ENCODE measurements at regions not wholly inside any gene's neighbourhood (a gene's known extent, or its start where the extent isn't known, plus 50 kb on each side); places are given as distances from the start of the nearest gene placed in this dataset.

DNA sequence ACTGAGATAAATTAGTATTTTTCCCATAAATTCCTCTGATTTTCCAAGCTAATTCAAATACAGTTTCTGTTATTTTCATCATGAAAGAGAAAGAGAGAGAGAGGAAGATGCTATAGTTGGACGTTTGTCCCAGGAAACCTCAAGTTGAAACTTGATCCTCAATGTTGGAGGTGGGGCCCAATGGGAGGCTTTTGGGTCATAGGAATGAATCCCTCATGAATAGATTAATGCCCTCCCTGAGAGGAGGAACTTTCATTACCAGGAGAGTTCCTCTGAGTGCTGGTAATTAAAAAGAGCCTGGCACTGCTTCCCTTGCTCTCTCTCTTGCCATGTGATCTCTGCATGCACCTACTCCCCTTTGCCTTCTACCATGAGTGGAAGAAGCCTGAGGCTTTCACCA lies 189.9 kb upstream of the SMC2 start:
- Histone ChIP-seq H3K27me3 (ENCODE audit: control insufficient read depth in 2 of 2, insufficient read depth in 2 of 2, low read length in 2 of 2) (peaks cover 0 to 3% of the 10 kb centered on the region in 2 donors), H3K4me3 (ENCODE audit: low read length) (no peak overlapping the region), H3K36me3 (ENCODE audit: control insufficient read depth in 2 of 3, insufficient read depth in 3 of 3, low read length in 3 of 3) (no peaks in the 10 kb centered on the region), H3K9me3 (ENCODE audit: control insufficient read depth in 2 of 3, low read length in 3 of 3) (no peaks in the 10 kb centered on the region), H3K27ac (ENCODE audit: low read depth, low read length) (no peak overlapping the region), H3K4me1 (ENCODE audit: control insufficient read depth in 2 of 2, insufficient read depth in 2 of 2, low read length in 2 of 2) (no peaks in the 10 kb centered on the region)
- intact Hi-C loops (cut with micrococcal nuclease): no loop called here
- H3K27ac Mint-ChIP-seq: no peak overlapping the region
- DNase-seq (no peak), ATAC-seq (no peak)
- no peaks in the 10 kb centered on the region for H3K4me1 Mint-ChIP-seq
- H3K4me3 Mint-ChIP-seq: no peak overlapping the region
- ChIA-PET CTCF (no interaction called here), POLR2A (no interaction called here)
- H3K36me3 Mint-ChIP-seq: no peaks in the 10 kb centered on the region
- no peaks in the 10 kb centered on the region for H3K9me3 Mint-ChIP-seq
- H3K27me3 Mint-ChIP-seq: peaks cover 0 to 5% (median 3%) of the 10 kb centered on the region in 5 donors

DNA sequence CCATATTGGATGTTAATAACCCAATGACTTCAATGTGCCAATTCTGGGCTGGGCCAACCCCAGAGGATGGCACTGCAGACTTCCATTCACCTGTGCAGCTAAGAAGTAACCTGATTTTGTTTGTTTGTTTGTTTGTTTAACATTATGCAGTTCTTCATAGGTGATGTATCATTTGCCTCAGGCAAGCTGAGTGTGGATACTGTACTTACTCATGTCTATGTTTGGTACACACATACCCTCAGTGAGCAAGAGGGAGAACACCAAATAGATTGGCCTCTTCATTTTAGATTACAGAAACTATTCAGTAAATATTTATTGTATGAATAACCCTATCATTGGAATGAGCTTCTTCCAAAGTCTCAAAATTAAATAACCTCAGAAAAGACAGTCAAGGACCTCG lies 180.2 kb upstream of the SMC2 start:
- ATAC-seq (no peak), DNase-seq (no peak)
- H3K4me1 ChIP-seq (ENCODE audit: control insufficient read depth in 2 of 2, insufficient read depth in 2 of 2, low read length in 2 of 2): no peaks in the 10 kb centered on the region
- no peaks in the 10 kb centered on the region for H3K36me3 ChIP-seq (ENCODE audit: control insufficient read depth in 2 of 3, insufficient read depth in 3 of 3, low read length in 3 of 3)
- intact Hi-C loops (cut with micrococcal nuclease): no loop called here
- CTCF ChIA-PET: no interaction called here
- H3K27me3 ChIP-seq (ENCODE audit: control insufficient read depth in 2 of 2, insufficient read depth in 2 of 2, low read length in 2 of 2): no peaks in the 10 kb centered on the region
- H3K4me3 ChIP-seq (ENCODE audit: low read length): no peak overlapping the region
- Mint-ChIP-seq H3K27ac (no peak overlapping the region), H3K27me3 (peaks cover 0 to 10% (median under 1%) of the 10 kb centered on the region in 5 donors), H3K9me3 (peaks cover 0 to 2% (median 0%) of the 10 kb centered on the region in 11 donors), H3K36me3 (no peaks in the 10 kb centered on the region), H3K4me3 (no peak overlapping the region), H3K4me1 (no peaks in the 10 kb centered on the region)
- POLR2A ChIA-PET: no interaction called here
- H3K9me3 ChIP-seq (ENCODE audit: control insufficient read depth in 2 of 3, low read length in 3 of 3): no peaks in the 10 kb centered on the region
- H3K27ac ChIP-seq (ENCODE audit: low read depth, low read length): no peak overlapping the region

- intact Hi-C loops (cut with micrococcal nuclease): no loop called here
- no peak overlapping the region for H3K27ac Mint-ChIP-seq
- POLR2A ChIA-PET: no interaction called here
- DNase-seq (no peak), ATAC-seq (no peak)
- no peaks in the 10 kb centered on the region for H3K4me1 Mint-ChIP-seq
- Histone ChIP-seq H3K4me3 (ENCODE audit: low read length) (no peak overlapping the region), H3K27ac (ENCODE audit: low read depth, low read length) (no peak overlapping the region), H3K36me3 (ENCODE audit: control insufficient read depth in 2 of 3, insufficient read depth in 3 of 3, low read length in 3 of 3) (no peaks in the 10 kb centered on the region), H3K27me3 (ENCODE audit: control insufficient read depth in 2 of 2, insufficient read depth in 2 of 2, low read length in 2 of 2) (no peaks in the 10 kb centered on the region), H3K9me3 (ENCODE audit: control insufficient read depth in 2 of 3, low read length in 3 of 3) (no peaks in the 10 kb centered on the region), H3K4me1 (ENCODE audit: control insufficient read depth in 2 of 2, insufficient read depth in 2 of 2, low read length in 2 of 2) (no peaks in the 10 kb centered on the region)
- CTCF ChIA-PET: no interaction called here
- no peaks in the 10 kb centered on the region for H3K9me3 Mint-ChIP-seq
- H3K27me3 Mint-ChIP-seq: peaks cover 0 to 6% (median 0%) of the 10 kb centered on the region in 5 donors
- no peak overlapping the region for H3K4me3 Mint-ChIP-seq
- H3K36me3 Mint-ChIP-seq: no peaks in the 10 kb centered on the region
These were observed 174.4 kb upstream of the SMC2 start for GRCh38 chr9:103919605-103920209.

GRCh38 chr9:103928442-103928841 lies 165.7 kb upstream of the SMC2 start:
- CTCF ChIA-PET: no interaction called here
- H3K27ac Mint-ChIP-seq: no peak overlapping the region
- no peaks in the 10 kb centered on the region for H3K36me3 Mint-ChIP-seq
- no peak for ATAC-seq
- Histone ChIP-seq H3K4me1 (ENCODE audit: control insufficient read depth in 2 of 2, insufficient read depth in 2 of 2, low read length in 2 of 2) (no peaks in the 10 kb centered on the region), H3K9me3 (ENCODE audit: control insufficient read depth in 2 of 3, low read length in 3 of 3) (no peaks in the 10 kb centered on the region), H3K4me3 (ENCODE audit: low read length) (no peak overlapping the region), H3K27me3 (ENCODE audit: control insufficient read depth in 2 of 2, insufficient read depth in 2 of 2, low read length in 2 of 2) (no peaks in the 10 kb centered on the region), H3K36me3 (ENCODE audit: control insufficient read depth in 2 of 3, insufficient read depth in 3 of 3, low read length in 3 of 3) (no peaks in the 10 kb centered on the region), H3K27ac (ENCODE audit: low read depth, low read length) (no peak overlapping the region)
- H3K9me3 Mint-ChIP-seq: no peaks in the 10 kb centered on the region
- POLR2A ChIA-PET: no interaction called here
- H3K27me3 Mint-ChIP-seq: peaks cover 0 to 4% (median 0%) of the 10 kb centered on the region in 5 donors
- intact Hi-C loops (cut with micrococcal nuclease): no loop called here
- H3K4me1 Mint-ChIP-seq: no peaks in the 10 kb centered on the region
- H3K4me3 Mint-ChIP-seq: no peak overlapping the region
- DNase-seq: no peak

- POLR2A ChIA-PET: no interaction called here
These were observed 153.0 kb upstream of the SMC2 start for GRCh38 chr9:103941104-103941503.

DNA sequence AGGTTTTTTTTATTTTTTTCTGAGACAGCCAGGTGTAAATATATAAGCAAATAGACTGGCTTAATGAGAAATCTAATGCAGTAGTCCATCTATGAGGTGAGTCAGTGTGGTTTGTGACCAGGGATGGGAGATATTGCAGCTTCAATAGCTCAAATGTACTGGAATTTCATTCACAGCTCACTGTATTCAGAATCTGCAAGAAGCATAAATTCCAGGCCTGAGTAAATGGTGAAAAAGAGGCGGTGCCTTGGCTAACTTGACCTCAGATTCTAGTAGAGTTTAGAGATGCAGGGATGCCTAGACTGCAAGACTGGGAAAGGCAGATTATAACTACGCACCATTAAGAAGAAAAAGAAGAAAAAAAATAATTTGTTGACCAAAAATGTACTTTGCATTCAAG lies 151.9 kb upstream of the SMC2 start:
- no peaks in the 10 kb centered on the region for H3K27me3 ChIP-seq (ENCODE audit: control insufficient read depth in 2 of 2, insufficient read depth in 2 of 2, low read length in 2 of 2)
- no peaks in the 10 kb centered on the region for H3K4me1 ChIP-seq (ENCODE audit: control insufficient read depth in 2 of 2, insufficient read depth in 2 of 2, low read length in 2 of 2)
- intact Hi-C loops (cut with micrococcal nuclease): no loop called here
- no peak overlapping the region for H3K27ac ChIP-seq (ENCODE audit: low read depth, low read length)
- H3K4me3 Mint-ChIP-seq: no peak overlapping the region
- H3K36me3 ChIP-seq (ENCODE audit: control insufficient read depth in 2 of 3, insufficient read depth in 3 of 3, low read length in 3 of 3): no peaks in the 10 kb centered on the region
- no peak overlapping the region for H3K4me3 ChIP-seq (ENCODE audit: low read length)
- ATAC-seq (no peak), DNase-seq (no peak)
- H3K9me3 ChIP-seq (ENCODE audit: control insufficient read depth in 2 of 3, low read length in 3 of 3): no peaks in the 10 kb centered on the region
- H3K27ac Mint-ChIP-seq: no peak overlapping the region
- H3K27me3 Mint-ChIP-seq: peaks cover 0 to 12% (median 5%) of the 10 kb centered on the region in 5 donors
- no peaks in the 10 kb centered on the region for H3K36me3 Mint-ChIP-seq
- H3K9me3 Mint-ChIP-seq: peaks cover 0 to 3% (median 0%) of the 10 kb centered on the region in 11 donors
- CTCF ChIA-PET: no interaction called here
- POLR2A ChIA-PET: no interaction called here
- no peaks in the 10 kb centered on the region for H3K4me1 Mint-ChIP-seq

More at GRCh38 chr9:103941104-103941503, 153.0 kb upstream of the SMC2 start:
- H3K27me3 Mint-ChIP-seq: peaks cover 0 to 12% (median 5%) of the 10 kb centered on the region in 5 donors
- no peaks in the 10 kb centered on the region for H3K4me1 Mint-ChIP-seq
- no peak for ATAC-seq
- H3K4me3 Mint-ChIP-seq: no peak overlapping the region
- no peaks in the 10 kb centered on the region for H3K4me1 ChIP-seq (ENCODE audit: control insufficient read depth in 2 of 2, insufficient read depth in 2 of 2, low read length in 2 of 2)
- H3K4me3 ChIP-seq (ENCODE audit: low read length): no peak overlapping the region
- no peak for DNase-seq
- no peaks in the 10 kb centered on the region for H3K9me3 ChIP-seq (ENCODE audit: control insufficient read depth in 2 of 3, low read length in 3 of 3)
- H3K36me3 Mint-ChIP-seq: no peaks in the 10 kb centered on the region
- intact Hi-C loops (cut with micrococcal nuclease): no loop called here
- CTCF ChIA-PET: interaction anchor here (0.7 kb wide), 1 partner anchor 21 kb away, joined by 3 read pairs; no protein-coding TSS in a partner anchor
- no peak overlapping the region for H3K27ac ChIP-seq (ENCODE audit: low read depth, low read length)
- H3K36me3 ChIP-seq (ENCODE audit: control insufficient read depth in 2 of 3, insufficient read depth in 3 of 3, low read length in 3 of 3): no peaks in the 10 kb centered on the region
- no peaks in the 10 kb centered on the region for H3K27me3 ChIP-seq (ENCODE audit: control insufficient read depth in 2 of 2, insufficient read depth in 2 of 2, low read length in 2 of 2)
- peaks cover 0 to 3% (median 0%) of the 10 kb centered on the region in 11 donors for H3K9me3 Mint-ChIP-seq
- no peak overlapping the region for H3K27ac Mint-ChIP-seq

- DNase-seq (no peak), ATAC-seq (no peak)
- Histone ChIP-seq H3K27ac (ENCODE audit: low read depth, low read length) (no peak overlapping the region), H3K27me3 (ENCODE audit: control insufficient read depth in 2 of 2, insufficient read depth in 2 of 2, low read length in 2 of 2) (no peaks in the 10 kb centered on the region), H3K36me3 (ENCODE audit: control insufficient read depth in 2 of 3, insufficient read depth in 3 of 3, low read length in 3 of 3) (no peaks in the 10 kb centered on the region), H3K4me1 (ENCODE audit: control insufficient read depth in 2 of 2, insufficient read depth in 2 of 2, low read length in 2 of 2) (no peaks in the 10 kb centered on the region), H3K9me3 (ENCODE audit: control insufficient read depth in 2 of 3, low read length in 3 of 3) (no peaks in the 10 kb centered on the region), H3K4me3 (ENCODE audit: low read length) (no peak overlapping the region)
- Mint-ChIP-seq H3K4me1 (no peaks in the 10 kb centered on the region), H3K27me3 (peaks cover 0 to 12% (median 5%) of the 10 kb centered on the region in 5 donors), H3K36me3 (no peaks in the 10 kb centered on the region), H3K27ac (no peak overlapping the region), H3K9me3 (peaks cover 0 to 3% (median 0%) of the 10 kb centered on the region in 11 donors), H3K4me3 (no peak overlapping the region)
- POLR2A ChIA-PET: no interaction called here
- intact Hi-C loops (cut with micrococcal nuclease): no loop called here
- CTCF ChIA-PET: no interaction called here
These were observed 151.5 kb upstream of the SMC2 start for GRCh38 chr9:103942651-103943050.

Measured in naive thymus-derived CD4-positive, alpha-beta T cell (primary cell).